ENCODE measurements at regions not wholly inside any gene's neighbourhood (a gene's known extent, or its start where the extent isn't known, plus 50 kb on each side); places are given as distances from the start of the nearest gene placed in this dataset.

DNA sequence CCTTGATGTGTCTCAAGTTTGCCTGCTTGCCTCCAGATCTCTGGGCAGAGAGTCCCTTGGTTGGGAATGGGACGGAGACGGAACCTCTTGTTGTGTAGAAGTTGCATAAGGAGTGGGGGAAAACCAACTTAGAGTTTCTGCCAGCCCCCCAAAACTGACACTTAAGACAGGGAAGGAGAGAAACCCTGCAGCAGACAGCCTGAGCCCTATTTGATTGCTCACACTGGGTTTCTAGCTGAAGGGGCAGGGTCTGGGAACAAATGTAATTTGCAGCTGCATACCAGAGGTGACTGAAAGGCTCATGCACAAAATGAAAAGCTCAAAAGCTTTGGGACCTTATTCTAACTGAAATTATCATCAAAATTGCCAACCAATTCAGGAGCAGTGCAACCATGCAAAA, 254.5 kb downstream of the RASEF start:
- TF ChIP-seq, protein P1, sequence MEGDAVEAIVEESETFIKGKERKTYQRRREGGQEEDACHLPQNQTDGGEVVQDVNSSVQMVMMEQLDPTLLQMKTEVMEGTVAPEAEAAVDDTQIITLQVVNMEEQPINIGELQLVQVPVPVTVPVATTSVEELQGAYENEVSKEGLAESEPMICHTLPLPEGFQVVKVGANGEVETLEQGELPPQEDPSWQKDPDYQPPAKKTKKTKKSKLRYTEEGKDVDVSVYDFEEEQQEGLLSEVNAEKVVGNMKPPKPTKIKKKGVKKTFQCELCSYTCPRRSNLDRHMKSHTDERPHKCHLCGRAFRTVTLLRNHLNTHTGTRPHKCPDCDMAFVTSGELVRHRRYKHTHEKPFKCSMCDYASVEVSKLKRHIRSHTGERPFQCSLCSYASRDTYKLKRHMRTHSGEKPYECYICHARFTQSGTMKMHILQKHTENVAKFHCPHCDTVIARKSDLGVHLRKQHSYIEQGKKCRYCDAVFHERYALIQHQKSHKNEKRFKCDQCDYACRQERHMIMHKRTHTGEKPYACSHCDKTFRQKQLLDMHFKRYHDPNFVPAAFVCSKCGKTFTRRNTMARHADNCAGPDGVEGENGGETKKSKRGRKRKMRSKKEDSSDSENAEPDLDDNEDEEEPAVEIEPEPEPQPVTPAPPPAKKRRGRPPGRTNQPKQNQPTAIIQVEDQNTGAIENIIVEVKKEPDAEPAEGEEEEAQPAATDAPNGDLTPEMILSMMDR (IDR thresholded peaks at IDR 0.05; ENCODE audit: poor library complexity, severe bottlenecking), result no peak
- TF ChIP-seq POLR2AphosphoS5 (IDR thresholded peaks at IDR 0.05) (no peak), SMC3 (conservative IDR thresholded peaks at IDR 0.05; ENCODE audit: poor library complexity) (no peak), EZH2 (IDR thresholded peaks at IDR 0.05; ENCODE audit: borderline replicate concordance, insufficient read depth, low read length, poor library complexity, severe bottlenecking) (no peak)
- TF ChIP-seq, protein P2, sequence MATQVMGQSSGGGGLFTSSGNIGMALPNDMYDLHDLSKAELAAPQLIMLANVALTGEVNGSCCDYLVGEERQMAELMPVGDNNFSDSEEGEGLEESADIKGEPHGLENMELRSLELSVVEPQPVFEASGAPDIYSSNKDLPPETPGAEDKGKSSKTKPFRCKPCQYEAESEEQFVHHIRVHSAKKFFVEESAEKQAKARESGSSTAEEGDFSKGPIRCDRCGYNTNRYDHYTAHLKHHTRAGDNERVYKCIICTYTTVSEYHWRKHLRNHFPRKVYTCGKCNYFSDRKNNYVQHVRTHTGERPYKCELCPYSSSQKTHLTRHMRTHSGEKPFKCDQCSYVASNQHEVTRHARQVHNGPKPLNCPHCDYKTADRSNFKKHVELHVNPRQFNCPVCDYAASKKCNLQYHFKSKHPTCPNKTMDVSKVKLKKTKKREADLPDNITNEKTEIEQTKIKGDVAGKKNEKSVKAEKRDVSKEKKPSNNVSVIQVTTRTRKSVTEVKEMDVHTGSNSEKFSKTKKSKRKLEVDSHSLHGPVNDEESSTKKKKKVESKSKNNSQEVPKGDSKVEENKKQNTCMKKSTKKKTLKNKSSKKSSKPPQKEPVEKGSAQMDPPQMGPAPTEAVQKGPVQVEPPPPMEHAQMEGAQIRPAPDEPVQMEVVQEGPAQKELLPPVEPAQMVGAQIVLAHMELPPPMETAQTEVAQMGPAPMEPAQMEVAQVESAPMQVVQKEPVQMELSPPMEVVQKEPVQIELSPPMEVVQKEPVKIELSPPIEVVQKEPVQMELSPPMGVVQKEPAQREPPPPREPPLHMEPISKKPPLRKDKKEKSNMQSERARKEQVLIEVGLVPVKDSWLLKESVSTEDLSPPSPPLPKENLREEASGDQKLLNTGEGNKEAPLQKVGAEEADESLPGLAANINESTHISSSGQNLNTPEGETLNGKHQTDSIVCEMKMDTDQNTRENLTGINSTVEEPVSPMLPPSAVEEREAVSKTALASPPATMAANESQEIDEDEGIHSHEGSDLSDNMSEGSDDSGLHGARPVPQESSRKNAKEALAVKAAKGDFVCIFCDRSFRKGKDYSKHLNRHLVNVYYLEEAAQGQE (IDR thresholded peaks at IDR 0.05; ENCODE audit: borderline replicate concordance), result no peak
